SKM-1 (cell line): ENCODE measurements at regions not wholly inside any gene's neighbourhood (a gene's known extent, or its start where the extent isn't known, plus 50 kb on each side); places are given as distances from the start of the nearest gene placed in this dataset.
"Not testable (repeated sequence)": the region's sequence is repeated elsewhere in the genome, so short reads cannot be mapped to it uniquely, and the experiment has no call there.

Experiments
- DNase-seq: peaks from one replicate; lab custom pipeline; 2025; ENCODE audit not compliant: unreplicated experiment; lab: John Stamatoyannopoulos, UW

DNA sequence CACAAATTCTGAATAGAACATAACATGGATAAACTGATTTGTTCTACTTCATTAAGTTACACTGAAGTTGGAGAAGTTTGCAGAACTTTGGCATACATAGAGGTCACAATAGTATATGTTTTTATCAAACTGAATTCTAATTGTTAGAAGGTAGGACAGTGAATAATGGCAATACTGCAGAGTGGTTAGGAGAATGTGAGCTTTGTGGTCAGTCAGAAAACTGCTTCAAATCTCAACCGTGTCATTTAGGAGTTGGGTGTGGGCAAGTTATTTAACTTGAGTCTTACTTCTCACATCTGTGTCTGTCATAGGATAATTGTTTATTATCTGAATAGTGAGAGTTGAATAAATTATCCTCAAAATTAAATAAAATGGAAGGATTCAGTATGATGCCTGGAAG lies 374.6 kb upstream of the SYT1 start:
- no peak for DNase-seq

DNA sequence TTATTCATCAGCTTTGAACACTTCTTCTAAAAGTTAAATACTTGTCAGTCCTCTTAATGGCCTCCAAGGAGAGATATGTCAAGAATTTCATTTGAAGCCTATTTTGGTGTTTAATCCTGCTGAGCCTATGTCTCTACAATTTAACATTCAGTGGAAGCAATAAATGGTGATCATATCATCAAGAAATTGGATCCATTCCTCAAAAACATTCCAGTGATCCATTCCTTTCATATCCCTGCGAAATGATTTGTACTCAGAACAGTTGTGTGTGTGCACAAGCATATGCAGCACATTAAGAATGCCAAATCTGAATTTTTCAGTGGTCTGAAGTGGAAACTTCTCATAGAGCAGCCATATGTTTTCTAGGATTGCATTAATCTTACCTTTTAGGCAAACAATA lies 373.7 kb upstream of the SYT1 start:
- DNase-seq: no peak

DNA sequence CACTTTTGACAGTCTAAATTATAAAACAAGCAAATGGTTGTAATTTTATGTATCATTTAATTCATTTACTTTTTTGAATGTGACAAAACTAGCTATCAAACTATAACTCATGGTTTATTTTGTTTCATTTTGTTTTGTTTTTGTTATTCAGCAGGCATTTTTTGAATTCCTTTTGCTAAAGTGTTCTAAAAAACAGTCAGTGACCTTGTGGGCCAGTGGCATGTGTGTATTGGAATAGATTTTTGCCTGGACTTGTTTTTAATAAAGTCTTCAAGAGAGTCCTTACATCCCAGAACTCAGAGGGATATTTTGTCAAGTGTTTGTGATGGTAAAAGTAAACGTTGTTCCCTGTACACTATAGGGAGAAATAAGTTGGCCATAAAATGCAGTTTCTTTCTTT lies 369.7 kb upstream of the SYT1 start:
- no peak for DNase-seq

DNA sequence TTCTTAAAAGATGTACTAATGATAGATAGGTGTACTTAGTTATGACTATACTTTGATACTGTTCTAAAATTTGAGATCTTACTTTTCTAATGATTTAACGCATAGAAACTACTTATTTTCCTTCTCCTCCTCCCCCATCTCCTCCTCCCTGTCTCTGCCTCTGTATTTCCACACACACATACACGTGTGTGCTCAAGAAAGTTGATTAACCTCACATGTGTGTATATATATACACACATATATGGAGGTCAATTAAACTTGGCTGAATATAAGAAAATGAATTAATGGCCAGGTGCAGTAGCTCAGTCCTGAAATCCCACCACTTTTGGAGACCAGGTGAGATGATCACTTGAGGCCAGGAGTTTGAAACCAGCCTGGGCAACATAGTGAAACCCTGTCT lies 362.7 kb upstream of the SYT1 start:
- DNase-seq: no peak

DNA sequence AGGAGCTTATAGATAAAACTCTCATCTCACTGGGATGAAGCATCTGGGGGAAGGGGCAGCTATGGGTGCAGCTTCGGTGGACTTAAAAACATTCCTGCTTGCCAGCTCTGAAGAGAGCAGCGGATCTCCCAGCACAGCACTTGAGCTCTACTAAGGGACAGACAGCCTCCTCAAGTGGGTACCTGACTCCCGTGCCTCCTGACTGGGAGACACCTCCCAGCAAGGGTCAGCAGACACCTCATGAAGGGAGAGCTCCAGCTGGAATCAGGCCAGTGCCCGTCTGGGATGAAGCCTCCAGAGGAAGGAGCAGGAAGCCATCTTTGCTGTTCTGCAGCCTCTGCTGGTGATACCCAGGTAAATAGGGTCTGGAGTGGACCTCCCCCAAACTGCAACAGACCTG lies 345.2 kb upstream of the SYT1 start:
- no peak for DNase-seq

DNA sequence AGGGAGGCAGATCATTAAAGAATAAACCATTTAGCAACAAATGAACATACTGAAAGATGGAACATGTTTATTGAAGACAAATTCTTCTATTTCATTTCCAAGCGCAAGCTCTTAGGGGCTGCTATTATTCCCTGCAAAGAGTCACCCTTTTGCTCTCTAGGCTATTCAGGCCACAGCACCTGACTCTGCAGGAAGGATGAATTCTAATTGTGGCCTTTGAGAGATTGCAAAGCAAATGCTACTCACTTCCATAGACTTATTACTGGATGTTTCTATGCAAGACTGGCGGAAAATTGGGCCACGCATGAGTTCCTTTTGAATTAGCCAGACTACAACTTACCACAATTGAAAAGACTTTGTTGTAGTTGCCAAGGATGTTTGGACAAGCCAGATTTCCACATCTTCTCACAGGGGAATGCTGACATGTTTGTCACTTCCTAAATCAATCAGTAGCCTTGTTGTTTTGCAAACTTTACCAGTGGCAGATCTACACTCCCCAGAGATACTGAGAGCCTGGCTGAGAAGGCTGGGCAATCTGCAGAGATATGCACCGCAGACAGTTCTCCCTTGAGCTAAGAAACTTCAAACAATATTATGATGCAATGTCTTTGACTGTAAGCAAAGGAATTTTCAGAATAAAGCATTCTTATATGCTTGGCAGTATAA lies 334.3 kb upstream of the SYT1 start:
- no peak for DNase-seq

DNA sequence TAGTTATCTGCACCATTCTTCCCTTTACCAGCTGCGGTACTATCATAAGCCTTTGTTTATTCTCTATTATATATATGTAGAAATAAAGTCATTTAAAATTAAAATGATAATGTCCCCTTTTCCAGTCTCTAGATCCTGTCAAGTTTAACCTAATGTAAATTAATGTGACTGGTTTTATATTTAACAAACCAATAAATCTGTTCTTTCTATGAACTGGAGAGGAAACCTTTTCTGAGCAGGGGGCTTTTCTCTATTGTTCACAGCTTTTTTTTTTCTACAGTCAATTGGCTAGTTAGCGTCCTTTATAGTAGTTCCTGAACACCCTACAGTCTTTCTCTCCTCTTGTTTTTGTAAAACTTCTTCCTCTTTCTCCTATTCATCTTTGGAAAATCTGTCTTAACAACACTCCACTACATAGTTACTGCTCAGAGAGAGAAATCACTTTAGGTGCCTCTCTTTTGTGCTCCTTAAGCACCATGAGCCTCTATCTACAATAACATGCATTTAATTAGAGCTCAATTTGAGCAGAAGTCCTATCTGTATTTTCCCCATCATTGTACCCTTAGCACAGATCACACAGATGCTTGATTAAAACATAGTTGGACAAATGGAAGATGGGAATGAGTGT lies 332.6 kb upstream of the SYT1 start:
- DNase-seq: no peak

DNA sequence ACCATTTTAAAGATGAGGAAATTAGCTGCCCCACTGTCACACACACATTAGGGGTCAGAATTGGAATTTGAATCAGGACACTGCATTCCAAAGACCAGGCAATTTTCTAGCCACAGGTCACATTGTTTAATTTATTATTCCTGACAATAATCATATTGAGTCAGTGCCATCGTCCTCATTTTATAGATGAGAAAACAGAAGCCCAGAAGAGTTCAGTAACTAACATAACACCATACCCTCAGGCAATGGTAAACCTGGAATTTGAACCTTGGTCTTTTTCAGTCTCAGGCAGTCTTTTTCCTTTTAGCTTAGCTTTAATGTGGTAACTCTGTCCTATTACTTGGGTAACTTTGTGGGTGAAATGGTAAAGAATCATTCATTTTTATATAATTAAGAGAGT lies 330.3 kb upstream of the SYT1 start:
- no peak for DNase-seq

DNA sequence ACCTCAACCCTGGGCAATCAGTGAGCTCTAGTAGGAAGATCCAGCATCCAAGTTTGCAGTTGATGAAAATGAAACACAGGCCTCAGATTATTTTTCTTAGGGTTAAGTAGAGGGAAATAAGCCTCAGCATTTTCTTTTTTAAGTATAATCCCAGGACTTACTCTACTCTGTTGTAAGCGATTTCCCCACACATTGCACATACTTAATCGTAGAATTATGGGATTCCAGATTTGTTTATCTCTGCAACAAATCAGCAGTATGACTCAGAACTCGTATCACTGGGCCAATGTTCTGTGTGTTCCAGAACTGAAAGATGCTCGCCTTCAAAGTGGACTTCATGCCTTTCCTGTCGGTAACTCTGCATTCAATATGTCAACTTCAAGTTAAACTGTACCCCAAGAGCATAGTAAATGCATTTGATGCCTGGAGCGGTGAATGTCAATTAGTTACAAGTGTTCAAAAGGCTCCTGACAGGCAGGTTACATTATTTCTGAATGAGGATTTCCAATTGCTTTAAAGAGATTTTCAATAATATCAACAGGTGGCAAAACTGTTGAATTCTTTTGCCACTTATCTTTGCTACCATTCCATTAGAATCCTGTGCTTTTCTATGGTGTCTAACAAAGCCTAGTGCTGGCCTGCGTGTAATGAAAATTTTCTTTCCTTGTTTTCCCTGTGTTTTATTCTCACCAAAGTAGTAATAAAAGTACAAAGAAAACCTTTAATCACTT lies 323.8 kb upstream of the SYT1 start:
- no peak for DNase-seq

DNA sequence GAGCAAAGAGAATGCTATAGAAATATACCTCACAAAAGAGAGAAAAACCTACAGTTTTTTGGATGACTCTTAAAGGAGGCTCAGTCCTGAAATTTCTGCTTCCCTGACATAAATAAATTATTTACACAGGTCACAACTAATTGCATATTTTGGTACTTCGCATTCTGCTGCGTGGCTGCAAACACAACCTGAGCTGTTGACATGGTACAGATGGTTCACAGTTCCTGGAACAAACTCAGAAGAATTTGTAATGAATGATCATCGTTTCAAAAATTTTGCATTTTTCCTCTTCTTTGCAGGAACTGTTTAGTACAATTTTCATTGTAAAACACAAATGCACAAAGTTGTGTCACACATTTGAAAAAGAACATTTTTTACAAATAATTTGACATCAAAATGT lies 313.7 kb upstream of the SYT1 start:
- no peak for DNase-seq

DNA sequence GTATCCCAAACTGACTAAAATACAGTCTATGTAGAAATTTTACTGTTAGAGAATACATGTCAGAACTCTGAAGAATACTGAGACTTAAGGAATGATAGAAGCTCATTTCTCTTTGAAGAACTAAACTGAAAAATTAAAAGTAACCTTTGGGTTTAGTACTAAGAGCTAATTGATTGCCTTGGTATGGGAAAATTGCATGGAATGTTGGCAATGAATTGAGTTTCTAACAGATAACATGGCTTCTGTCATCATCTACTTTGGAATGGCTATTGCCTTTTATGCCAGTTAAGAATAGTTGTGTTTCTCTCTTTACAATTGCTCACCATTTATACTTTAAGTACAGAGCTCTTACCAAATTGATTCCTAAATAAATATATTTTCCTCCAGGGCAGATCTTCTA lies 308.8 kb upstream of the SYT1 start:
- no peak for DNase-seq

DNA sequence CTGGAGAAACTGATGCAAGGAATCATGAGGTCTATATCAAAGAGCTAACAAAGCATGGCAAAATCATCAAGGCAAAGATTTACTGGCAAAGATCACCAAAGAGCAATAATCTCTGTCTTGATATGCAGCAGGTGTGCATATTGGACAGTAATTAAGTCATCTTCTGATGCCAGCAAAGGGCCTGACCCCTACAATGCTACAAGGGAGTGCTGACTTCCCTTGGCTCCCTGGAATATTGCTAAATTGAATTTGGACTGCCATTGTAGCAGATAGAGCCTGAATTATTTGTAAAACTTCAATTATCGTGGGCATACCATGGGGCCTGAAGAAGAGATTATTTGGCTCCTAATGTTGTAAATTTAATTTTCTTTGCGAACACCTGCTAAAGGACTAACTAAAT lies 307.9 kb upstream of the SYT1 start:
- DNase-seq: no peak

DNA sequence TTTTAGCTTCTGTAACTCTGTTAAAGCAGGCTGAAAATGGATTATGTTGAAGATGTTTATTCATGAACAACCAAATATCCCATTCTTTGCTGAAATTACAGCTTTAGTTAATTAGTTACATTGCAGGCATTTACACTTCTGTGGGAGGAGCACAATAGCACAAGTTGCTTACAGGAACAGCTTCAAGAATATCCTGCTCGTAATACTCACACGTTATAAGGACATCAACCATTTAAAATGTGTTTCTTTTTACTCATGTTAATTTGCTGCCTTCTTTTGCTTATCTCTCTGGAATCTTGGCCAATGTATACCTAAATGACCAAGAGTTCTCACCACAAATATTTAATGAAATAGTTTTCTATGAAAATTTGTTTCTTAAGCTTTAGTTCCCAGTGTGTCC lies 305.2 kb upstream of the SYT1 start:
- no peak for DNase-seq

DNA sequence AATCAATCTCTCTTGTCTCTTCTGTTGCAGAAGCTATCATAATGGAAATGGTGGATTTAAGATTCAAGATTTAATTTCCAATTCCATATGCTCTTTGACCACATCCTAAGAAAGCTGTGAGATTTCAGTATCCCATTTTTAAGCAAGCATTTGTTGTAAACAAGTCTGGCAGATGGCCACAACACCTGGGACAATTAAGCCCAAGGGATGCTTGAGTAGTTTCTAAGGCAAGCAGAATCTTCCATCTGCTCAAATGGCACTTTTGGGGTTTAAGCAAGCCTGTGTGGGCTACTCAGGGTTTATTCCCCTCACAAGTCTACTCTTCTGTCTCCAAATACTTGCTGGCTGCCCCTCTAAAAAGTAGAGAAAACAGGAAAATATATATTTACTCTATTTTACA lies 304.7 kb upstream of the SYT1 start:
- no peak for DNase-seq

DNA sequence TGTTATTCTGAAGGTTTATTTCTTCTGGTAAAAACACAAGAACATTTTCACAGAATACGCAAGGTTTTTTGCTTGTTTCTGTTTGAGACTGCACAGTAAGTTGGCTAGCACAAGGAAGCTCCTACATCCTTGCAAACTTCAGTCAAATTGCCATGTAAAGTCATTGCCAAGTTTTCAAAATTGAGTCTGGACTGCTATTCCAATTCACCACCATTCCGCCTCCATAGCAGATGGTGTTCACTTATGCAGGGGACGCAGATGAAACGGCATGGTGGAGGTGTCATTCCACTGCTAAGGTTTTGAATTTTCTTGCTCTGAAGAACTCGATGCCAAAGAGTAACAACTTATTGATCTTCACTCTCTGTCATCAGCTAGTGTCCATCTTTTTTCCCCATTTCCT lies 303.9 kb upstream of the SYT1 start:
- DNase-seq: no peak

DNA sequence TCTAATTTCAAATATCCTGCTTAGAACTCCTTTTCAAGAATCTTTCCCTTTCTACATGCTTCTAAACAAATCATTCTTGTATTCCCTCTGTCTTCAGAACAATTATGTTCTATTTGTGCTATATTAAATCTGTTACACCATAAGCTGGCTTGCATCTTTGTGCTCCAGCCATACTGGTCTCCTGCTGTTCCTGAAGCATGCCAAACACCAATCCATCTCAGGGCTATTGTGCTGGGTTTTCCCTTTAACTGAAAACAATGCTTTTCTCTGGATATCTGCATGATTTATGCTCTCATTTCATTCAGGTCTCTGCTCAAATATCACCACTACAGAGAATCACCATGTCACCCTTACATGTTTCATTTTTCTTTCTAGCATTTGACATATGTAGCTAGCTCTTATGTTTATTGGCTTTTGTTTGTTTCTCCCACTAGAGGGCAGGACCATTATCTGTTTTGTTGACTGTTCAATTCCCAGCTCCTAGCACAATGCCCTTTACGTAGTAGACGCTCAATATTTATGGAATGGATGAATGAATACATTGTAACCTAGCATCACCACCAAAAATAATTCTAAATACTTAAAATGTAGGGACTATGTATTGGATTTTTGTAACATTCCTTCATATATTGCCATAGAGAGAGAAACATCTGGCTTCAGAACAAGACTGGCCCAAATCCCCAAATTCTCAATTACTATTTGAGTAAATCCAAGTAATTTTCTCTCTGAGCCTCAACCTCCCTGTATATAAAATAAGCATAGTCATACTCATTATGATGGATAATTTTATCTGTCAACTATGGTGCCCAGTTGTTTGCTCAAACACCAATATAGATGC lies 302.0 kb upstream of the SYT1 start:
- no peak for DNase-seq

DNA sequence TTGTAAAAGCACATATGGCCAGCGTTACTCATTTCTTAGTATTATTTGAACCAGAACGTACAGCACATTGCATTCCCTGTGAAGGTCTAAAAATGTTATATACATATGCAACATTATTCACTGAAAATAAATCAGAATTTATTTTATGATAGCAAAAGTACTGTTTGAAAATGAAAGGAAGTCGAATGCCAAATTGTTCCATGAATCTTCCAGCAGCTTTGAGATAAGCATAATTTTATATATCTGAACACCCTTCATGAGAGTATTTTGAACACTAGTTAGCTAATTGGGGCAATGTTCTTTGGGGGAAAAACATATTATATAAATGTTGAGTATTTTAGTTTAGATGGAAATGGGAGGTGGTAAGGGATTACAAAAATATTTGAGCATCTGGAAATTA lies 300.7 kb upstream of the SYT1 start:
- DNase-seq: no peak

DNA sequence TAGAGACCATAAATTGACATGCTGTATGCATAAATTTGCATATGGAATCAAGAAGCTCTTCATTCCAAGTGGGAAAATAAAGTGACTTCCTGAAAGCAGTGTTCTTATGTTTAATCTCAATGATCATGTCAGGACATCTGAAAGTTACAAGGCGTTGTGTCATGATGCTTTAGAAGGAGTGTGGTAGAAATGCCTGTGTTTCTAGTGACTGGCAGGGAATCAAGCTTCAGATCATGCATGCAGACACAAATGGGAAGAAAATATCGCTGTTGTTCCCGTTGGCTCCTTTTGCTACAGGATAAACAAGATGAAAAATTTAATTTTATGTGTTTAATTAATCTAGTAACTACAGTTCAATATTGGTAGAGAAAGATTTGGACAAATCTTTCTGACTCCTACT lies 298.1 kb upstream of the SYT1 start:
- no peak for DNase-seq

DNA sequence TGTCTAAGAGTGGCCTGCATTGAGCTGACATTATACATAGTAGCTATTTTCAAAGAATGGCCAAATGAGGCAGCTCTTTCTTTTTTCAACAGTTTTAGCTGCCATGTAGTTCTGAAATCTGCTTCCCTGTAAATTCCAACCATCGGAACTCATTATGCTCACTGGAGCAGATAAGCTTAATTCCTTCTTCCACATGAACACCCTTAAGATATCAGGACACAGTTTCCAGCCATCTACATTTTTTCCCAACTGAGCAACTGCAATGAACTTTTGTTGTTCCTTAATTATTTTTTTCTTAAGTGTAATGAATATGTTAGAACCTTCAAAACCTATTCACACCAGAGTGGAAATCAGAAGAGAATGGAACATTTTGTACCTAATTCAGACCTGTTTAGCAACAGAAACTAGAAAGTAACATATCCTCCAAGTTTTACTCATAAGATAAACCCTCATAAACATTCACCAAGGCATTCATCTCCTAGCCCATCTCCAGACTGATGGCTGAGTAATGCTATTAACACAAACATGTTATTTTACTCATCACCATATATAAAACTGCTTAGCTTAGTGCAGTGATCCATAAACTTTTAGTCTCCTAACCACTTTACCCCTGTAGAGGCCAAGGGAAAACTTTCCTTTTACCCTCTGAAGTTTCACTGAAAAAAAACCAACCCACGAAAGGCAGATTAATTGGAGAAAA lies 296.1 kb upstream of the SYT1 start:
- no peak for DNase-seq

DNA sequence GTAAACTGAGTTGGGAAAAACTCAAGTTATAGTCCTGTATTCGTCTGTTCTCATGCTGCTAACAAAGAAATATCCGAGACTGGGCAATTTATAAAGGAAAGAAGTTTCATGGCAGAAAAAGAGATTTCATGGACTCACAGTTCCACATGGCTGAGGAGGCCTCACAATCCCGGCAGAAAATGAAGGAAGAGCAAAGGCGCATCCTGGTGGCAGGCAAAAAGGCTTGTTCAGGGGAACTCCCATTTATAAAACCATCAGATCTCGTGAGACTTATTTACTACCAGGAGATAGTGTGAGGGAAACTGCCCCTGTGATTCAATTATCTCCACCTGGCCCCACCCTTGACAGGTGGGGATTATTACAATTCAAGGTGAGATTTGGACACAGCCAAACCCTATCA lies 292.6 kb upstream of the SYT1 start:
- DNase-seq: no peak

DNA sequence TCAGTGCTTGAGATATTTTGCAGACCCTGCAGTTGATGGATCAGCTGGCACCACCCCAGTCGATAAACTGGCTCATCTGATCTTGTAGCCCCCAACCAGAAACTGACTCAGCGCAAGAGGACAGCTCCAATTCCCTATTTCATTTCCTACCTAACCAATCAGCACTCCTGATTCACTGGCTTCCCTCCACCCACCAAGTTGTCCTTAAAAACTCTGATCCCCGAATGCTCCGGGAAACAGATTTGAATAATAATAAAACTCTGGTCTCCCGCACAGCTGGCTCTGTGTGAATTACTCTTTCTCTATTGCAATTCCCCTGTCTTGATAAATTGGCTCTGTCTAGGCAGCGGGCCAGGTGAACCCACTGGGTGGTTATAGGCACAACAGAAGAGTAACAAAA lies 289.4 kb upstream of the SYT1 start:
- not testable (repeated sequence) for DNase-seq
